GM12874 (cell line): ENCODE measurements at regions not wholly inside any gene's neighbourhood (a gene's known extent, or its start where the extent isn't known, plus 50 kb on each side); places are given as distances from the start of the nearest gene placed in this dataset.

Experiments
- CTCF ChIP-seq: IDR thresholded peaks from 2 replicates; pipeline ENCODE4 v1.5.1; 2011; ENCODE audit warnings: low read depth, mild to moderate bottlenecking, control low read depth, low read length, moderate library complexity; ENCODE audit not compliant: insufficient read depth

DNA sequence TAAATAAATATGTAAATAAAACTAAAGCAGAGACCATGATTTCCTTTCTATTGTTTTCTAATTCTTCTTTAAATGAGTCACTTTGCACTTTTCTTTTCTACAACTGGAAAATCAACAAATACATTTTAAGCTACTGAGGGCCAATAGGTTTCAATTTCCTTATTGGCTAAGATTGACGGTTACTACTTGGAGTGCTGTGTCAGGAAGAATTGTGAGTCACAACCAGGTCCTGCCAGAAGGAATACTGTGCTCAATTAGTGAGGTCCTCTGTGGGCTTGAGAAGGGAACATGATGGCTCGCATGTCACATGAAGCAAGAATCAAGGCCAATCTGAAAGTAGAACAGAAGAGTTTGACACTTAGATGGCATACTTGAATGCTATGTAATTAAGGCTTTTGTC is 110.8 kb downstream of the HMHB1 start:
- TF ChIP-seq CTCF, result no peak

GRCh38 chr5:143923634-143924266 is 111.8 kb downstream of the HMHB1 start:
- no peak for TF ChIP-seq CTCF

- TF ChIP-seq CTCF, result no peak
Measured at GRCh38 chr5:143924311-143924978, 112.5 kb downstream of the HMHB1 start.

DNA sequence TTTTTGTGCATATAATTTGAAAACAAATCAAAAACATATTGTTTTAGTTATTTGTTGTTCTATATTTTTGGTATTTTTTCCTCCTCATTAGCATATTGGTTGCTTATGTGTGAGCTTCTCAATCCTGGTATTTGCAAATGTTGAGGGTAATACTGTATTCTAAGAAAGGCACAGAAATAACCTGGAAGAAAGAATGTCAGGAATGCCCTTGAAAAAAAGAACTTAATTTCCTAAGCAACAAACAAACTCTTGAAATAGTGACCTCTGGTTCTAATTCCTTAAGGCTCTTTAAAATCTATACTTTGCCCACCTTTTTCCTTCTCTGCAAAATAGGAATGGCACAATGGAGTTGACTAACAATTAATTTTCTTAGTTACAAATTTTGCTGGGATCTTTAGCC is 117.5 kb downstream of the HMHB1 start:
- no peak for TF ChIP-seq CTCF

- TF ChIP-seq CTCF, result no peak
Measured at GRCh38 chr5:143930561-143930960, 118.6 kb downstream of the HMHB1 start.

GRCh38 chr5:143931476-143931875 is 119.5 kb downstream of the HMHB1 start:
- no peak for TF ChIP-seq CTCF

- TF ChIP-seq CTCF, result no peak
Measured at GRCh38 chr5:143931986-143932385, 120.0 kb downstream of the HMHB1 start.

DNA sequence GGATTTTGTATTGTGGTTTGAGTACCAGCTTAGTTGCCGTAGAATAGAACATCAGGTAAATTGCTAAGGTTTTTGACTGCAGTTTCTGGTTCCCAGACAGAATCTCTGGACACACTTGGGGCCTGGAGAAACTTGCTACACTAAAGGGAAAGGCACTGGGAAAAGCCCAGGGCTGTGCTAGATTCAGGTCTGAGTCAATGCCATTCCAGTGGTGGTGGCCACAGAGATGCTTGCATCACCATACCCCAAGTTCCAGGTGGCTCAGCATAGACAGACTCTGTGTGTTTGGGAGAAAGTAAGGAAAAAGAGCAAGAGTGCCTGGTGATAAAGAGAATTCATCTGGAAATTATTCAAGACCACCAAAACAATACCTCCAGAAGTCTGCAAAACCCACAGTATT is 120.6 kb downstream of the HMHB1 start:
- no peak for TF ChIP-seq CTCF
